ENCODE measurements at regions not wholly inside any gene's neighbourhood (a gene's known extent, or its start where the extent isn't known, plus 50 kb on each side); places are given as distances from the start of the nearest gene placed in this dataset.

DNA sequence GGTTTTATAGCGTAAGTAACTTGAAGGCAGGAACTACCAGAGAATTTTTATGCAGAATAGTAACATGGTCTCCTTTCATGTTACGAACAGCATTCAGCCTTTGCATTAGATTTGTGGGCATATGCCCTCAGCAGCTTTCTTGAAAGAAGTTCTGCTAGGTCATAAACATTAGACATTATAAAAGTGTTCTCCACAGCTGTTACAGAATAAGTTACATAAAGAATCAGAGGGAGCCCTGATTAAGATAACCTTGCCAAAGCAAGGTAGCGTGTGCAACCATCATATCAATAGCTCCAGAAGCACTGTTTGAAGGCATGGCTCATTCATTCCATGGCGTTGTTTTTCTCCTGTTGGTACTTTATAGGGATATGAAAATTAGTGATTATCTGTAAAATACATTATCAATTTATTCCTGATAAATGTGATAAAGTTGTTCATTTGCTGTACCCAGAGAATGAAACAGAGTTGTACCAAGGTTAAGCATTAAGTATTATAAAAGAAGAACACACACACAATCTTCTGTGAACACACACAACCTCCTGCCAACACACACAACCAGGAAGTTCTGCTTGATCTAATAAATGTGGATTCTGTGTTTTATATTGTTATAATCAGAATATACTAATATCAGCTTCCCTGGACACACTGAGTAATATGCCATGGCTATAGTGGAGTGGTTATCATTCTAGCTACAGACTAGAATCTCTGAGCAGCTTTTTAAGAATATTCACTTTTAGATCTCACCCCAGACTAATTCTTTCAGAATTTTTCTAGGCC, 286.7 kb upstream of the SLC39A10 start:
- TF ChIP-seq, protein P1, sequence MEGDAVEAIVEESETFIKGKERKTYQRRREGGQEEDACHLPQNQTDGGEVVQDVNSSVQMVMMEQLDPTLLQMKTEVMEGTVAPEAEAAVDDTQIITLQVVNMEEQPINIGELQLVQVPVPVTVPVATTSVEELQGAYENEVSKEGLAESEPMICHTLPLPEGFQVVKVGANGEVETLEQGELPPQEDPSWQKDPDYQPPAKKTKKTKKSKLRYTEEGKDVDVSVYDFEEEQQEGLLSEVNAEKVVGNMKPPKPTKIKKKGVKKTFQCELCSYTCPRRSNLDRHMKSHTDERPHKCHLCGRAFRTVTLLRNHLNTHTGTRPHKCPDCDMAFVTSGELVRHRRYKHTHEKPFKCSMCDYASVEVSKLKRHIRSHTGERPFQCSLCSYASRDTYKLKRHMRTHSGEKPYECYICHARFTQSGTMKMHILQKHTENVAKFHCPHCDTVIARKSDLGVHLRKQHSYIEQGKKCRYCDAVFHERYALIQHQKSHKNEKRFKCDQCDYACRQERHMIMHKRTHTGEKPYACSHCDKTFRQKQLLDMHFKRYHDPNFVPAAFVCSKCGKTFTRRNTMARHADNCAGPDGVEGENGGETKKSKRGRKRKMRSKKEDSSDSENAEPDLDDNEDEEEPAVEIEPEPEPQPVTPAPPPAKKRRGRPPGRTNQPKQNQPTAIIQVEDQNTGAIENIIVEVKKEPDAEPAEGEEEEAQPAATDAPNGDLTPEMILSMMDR (IDR thresholded peaks at IDR 0.05; ENCODE audit: insufficient read depth, missing control alignments) = no peak
- FAIRE-seq (no peak), DNase-seq (ENCODE audit: insufficient read length, low spot score) (no peak)

DNA sequence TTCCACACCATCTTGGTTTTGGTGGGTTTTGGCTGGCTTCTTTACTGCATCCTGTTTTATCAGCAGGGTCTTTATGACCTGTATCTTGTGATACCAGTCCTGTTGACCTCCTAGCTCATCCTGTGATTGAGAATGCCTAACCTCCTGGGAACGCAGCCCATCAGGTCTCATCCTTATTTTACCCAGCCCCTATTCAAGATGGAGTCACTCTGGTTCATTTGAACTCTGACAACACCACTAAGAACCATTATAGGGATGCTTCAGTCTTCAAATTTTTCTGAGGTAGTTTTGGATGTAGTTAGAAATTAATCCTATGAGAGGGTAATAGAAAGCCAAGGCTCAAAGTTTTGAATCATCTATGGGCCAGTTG, 287.8 kb upstream of the SLC39A10 start:
- DNase-seq (ENCODE audit: insufficient read length, low spot score) (no peak), FAIRE-seq (no peak)
- TF ChIP-seq, protein P1 (IDR thresholded peaks at IDR 0.05; ENCODE audit: insufficient read depth, missing control alignments) = no peak

DNA sequence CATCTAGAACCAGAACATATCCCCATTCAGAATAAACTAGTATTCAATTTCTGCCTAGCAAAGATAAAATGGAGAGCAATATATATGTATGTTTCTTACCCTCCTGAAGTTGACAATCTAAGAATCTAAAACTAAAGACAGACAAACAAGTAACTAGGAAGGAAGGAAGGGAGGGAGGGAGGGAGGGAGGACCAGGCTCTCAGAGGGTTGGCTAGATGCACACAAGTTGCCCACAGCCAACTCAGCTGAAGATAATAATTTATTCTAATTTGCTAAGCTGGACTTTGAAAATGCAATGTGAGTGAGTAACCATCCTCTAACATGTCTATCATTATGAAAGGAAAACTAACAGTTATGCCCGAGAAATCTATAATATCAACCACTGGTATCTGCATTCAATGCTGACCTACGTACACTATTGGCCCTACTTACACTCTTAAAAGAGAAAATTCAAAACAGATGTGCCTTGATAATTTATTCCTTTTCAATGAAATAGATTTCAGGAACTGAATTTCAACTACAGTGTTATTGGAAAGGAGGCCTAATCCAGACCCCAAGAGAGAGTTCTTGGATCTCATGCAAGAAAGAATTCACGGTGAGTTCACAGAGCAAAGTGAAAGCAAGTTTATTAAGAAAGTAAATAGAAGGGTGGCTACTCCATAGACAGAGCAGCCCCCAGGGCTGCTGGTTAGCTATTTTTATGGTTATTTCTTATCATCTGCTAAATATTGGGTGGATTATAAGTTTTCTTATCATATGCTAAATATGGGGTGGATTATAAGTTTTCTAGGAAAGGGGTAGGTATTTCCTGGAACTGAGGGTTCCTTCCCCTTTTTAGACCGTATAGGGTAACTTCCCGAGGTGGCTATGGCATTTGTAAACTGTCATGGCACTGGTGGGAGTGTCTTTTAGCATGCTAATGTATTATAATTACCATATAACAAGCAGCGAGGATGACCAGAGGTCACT, 288.5 kb upstream of the SLC39A10 start:
- DNase-seq (ENCODE audit: insufficient read length, low spot score) (no peak), FAIRE-seq (no peak)
- TF ChIP-seq, protein P1 (IDR thresholded peaks at IDR 0.05; ENCODE audit: insufficient read depth, missing control alignments) = no peak

DNA sequence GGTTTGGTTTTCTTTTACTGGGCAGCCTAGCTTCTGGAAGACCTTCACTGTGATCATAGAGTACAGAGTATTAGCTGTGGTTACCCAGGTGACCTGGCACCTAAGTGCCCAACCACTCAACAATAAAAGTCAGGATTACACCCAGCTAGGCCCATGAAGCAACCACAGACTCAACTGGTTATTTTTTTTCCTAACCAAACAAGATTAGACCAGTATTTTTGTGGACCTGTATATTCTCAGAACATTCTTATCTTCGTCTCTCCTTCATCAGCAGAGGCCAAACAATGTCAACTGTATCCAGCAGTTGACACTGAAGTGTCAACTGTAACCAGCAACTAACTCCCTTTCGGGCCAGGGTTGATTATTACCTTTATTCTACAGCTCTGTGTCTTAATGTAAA, 289.2 kb upstream of the SLC39A10 start:
- DNase-seq (ENCODE audit: insufficient read length, low spot score) (no peak), FAIRE-seq (no peak)
- TF ChIP-seq, protein P1 (IDR thresholded peaks at IDR 0.05; ENCODE audit: insufficient read depth, missing control alignments) = no peak

DNA sequence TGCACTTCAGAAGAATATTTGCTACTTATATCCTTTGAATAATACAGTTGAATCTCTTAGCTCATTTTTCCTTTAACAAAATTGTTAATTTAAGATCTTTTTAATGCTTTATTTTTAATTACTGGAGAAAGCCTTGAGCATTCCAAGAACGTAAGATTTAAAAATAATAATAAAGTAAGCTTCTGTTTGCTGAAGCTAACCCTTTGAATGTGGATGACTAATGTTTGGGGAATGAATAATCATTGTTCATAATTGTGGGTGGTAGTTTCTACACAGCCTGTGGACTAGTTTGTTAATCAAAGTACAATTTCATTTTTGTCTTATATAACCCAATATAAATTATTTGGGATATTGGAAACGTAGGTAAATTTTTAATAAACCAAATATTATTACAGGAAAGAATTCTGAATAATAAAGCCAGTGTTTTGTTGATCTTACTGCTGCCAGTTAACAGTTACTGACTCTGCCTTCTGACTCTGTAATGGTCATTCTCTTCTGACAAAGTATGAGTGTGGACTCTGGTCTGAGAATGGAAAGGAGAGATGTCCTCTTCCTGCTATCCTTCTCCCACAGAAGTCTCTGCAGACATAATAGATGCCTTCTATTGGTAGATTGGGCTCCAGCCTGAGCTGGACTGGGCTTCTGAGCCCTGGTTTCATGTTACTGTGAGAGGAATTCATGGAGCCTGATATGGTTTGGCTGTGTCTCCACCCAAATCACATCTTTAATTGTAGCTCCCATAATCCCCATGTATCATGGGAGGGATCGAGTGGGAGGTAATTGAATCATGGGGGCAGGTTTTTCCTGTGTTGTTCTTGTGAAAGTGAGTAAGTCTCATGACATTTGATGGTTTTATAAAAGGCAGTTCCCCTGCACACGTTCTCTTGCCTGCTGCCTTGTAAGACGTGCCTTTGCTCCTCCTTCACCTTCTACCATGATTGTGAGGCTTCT, 292.7 kb upstream of the SLC39A10 start:
- FAIRE-seq (no peak), DNase-seq (ENCODE audit: insufficient read length, low spot score) (no peak)
- TF ChIP-seq, protein P1 (IDR thresholded peaks at IDR 0.05; ENCODE audit: insufficient read depth, missing control alignments) = no peak

DNA sequence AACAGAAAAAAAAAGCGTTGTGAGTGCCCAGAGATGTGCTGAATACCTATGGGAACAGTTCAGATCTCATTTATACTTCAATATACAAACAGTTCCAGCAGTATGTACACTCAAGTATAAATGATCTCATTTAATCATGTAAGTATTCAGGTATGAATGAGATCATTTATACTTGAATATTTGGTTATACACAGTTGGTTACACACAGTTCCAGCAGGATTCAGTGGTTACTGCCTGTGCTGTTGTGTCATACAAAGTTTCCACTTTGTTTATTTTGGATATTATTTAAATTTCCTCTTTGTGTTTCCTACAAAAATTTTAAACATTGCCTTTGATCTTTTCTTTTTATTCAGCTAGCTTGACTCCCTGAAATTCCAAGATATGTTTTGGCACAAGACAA, 293.5 kb upstream of the SLC39A10 start:
- no peak for FAIRE-seq
- no peak for DNase-seq (ENCODE audit: insufficient read length, low spot score)
- TF ChIP-seq, protein P1 (IDR thresholded peaks at IDR 0.05; ENCODE audit: insufficient read depth, missing control alignments) = no peak

All from D721Med (cell line).